Activated naive CD4-positive, alpha-beta T cell treated with anti-CD3 and anti-CD28 coated beads, Interleukin-2, amount 10 ng/mL, durations not matched to agents 7 days and 5 days (primary cell): ENCODE measurements at regions not wholly inside any gene's neighbourhood (a gene's known extent, or its start where the extent isn't known, plus 50 kb on each side); places are given as distances from the start of the nearest gene placed in this dataset.
"Not testable (repeated sequence)": the region's sequence is repeated elsewhere in the genome, so short reads cannot be mapped to it uniquely, and the experiment has no call there.

ENCODE experiments used
- CTCF ChIA-PET: fragments of 350-600 bp; sonication (Branson Sonifier 250); formaldehyde crosslinking; loops from one replicate; lab custom pipeline; 2021; ENCODE audit warnings: antibody characterized with exemption; lab: Charles Lee
- DNase-seq: peaks from one replicate; pipeline ENCODE4 v3.0.0-alpha.2; 2020
- H3K27ac Mint-ChIP-seq: one replicate; pipeline ENCODE4 v1.8.0; 2021; ENCODE audit warnings: mild to moderate bottlenecking, moderate library complexity, mixed read lengths
- H3K27me3 Mint-ChIP-seq: one replicate; pipeline ENCODE4 v1.8.0; 2021; ENCODE audit warnings: mild to moderate bottlenecking, mixed read lengths
- H3K36me3 Mint-ChIP-seq: one replicate; pipeline ENCODE4 v1.8.0; 2021; ENCODE audit warnings: mixed read lengths
- H3K4me1 Mint-ChIP-seq: one replicate; pipeline ENCODE4 v1.8.0; 2021; ENCODE audit warnings: mixed read lengths
- H3K4me3 Mint-ChIP-seq: one replicate; pipeline ENCODE4 v1.8.0; 2021; ENCODE audit warnings: mild to moderate bottlenecking, moderate library complexity, mixed read lengths
- H3K9me3 Mint-ChIP-seq: one replicate; pipeline ENCODE4 v1.8.0; 2021; ENCODE audit warnings: mixed read lengths

- H3K4me3 Mint-ChIP-seq = no peak overlapping the region
- no peaks in the 10 kb centered on the region for H3K4me1 Mint-ChIP-seq
- no peaks in the 10 kb centered on the region for H3K9me3 Mint-ChIP-seq
- H3K27me3 Mint-ChIP-seq = no peaks in the 10 kb centered on the region
- DNase-seq = no peak
- no peak overlapping the region for H3K27ac Mint-ChIP-seq
- no peaks in the 10 kb centered on the region for H3K36me3 Mint-ChIP-seq
- CTCF ChIA-PET = no interaction called here
Measured at GRCh38 chr4:84279678-84280077, 219.4 kb downstream of the NKX6-1 start.

- H3K27me3 Mint-ChIP-seq = no peaks in the 10 kb centered on the region
- no peaks in the 10 kb centered on the region for H3K4me1 Mint-ChIP-seq
- no peaks in the 10 kb centered on the region for H3K9me3 Mint-ChIP-seq
- H3K27ac Mint-ChIP-seq = no peak overlapping the region
- no peaks in the 10 kb centered on the region for H3K36me3 Mint-ChIP-seq
- CTCF ChIA-PET = no interaction called here
- no peak for DNase-seq
- no peak overlapping the region for H3K4me3 Mint-ChIP-seq
Measured at GRCh38 chr4:84277923-84278322, 221.2 kb downstream of the NKX6-1 start.

- Mint-ChIP-seq H3K9me3 (no peaks in the 10 kb centered on the region), H3K4me3 (no peak overlapping the region), H3K4me1 (no peaks in the 10 kb centered on the region), H3K27ac (no peak overlapping the region), H3K27me3 (no peaks in the 10 kb centered on the region), H3K36me3 (no peaks in the 10 kb centered on the region)
- no peak for DNase-seq
- CTCF ChIA-PET = no interaction called here
Measured at GRCh38 chr4:84276752-84277151, 222.3 kb downstream of the NKX6-1 start.

- Mint-ChIP-seq H3K9me3 (no peaks in the 10 kb centered on the region), H3K4me1 (no peaks in the 10 kb centered on the region), H3K27me3 (no peaks in the 10 kb centered on the region), H3K36me3 (no peaks in the 10 kb centered on the region), H3K4me3 (no peak overlapping the region), H3K27ac (no peak overlapping the region)
- no peak for DNase-seq
- CTCF ChIA-PET = no interaction called here
Measured at GRCh38 chr4:84269536-84270044, 229.5 kb downstream of the NKX6-1 start.

- CTCF ChIA-PET = no interaction called here
- no peak for DNase-seq
- H3K36me3 Mint-ChIP-seq = no peaks in the 10 kb centered on the region
- H3K4me1 Mint-ChIP-seq = no peaks in the 10 kb centered on the region
- H3K4me3 Mint-ChIP-seq = no peak overlapping the region
- no peaks in the 10 kb centered on the region for H3K27me3 Mint-ChIP-seq
- no peak overlapping the region for H3K27ac Mint-ChIP-seq
- peaks cover 2% of the 10 kb centered on the region for H3K9me3 Mint-ChIP-seq
Measured at GRCh38 chr4:84264652-84265051, 234.4 kb downstream of the NKX6-1 start.

- no peaks in the 10 kb centered on the region for H3K4me1 Mint-ChIP-seq
- no peaks in the 10 kb centered on the region for H3K27me3 Mint-ChIP-seq
Measured at GRCh38 chr4:84263415-84263814, 235.7 kb downstream of the NKX6-1 start.

GRCh38 chr4:84260495-84260894 lies 238.6 kb downstream of the NKX6-1 start:
- no peak overlapping the region for H3K4me3 Mint-ChIP-seq
- no peaks in the 10 kb centered on the region for H3K36me3 Mint-ChIP-seq
- CTCF ChIA-PET = no interaction called here
- no peak for DNase-seq
- peaks cover 5% of the 10 kb centered on the region for H3K9me3 Mint-ChIP-seq
- no peak overlapping the region for H3K27ac Mint-ChIP-seq
- no peaks in the 10 kb centered on the region for H3K27me3 Mint-ChIP-seq
- H3K4me1 Mint-ChIP-seq = no peaks in the 10 kb centered on the region

More at GRCh38 chr4:84263415-84263814, 235.7 kb downstream of the NKX6-1 start:
- Mint-ChIP-seq H3K27ac (no peak overlapping the region), H3K36me3 (no peaks in the 10 kb centered on the region), H3K4me3 (no peak overlapping the region), H3K9me3 (peaks cover 5% of the 10 kb centered on the region)
- DNase-seq = no peak
- CTCF ChIA-PET = no interaction called here

GRCh38 chr4:84258905-84259830 lies 239.9 kb downstream of the NKX6-1 start:
- Mint-ChIP-seq H3K36me3 (no peaks in the 10 kb centered on the region), H3K9me3 (peaks cover 5% of the 10 kb centered on the region), H3K27ac (no peak overlapping the region), H3K4me3 (no peak overlapping the region), H3K27me3 (no peaks in the 10 kb centered on the region), H3K4me1 (no peaks in the 10 kb centered on the region)
- CTCF ChIA-PET = interaction anchor here (0.8 kb wide), 1 partner anchor 469 kb away, joined by 3 read pairs; no protein-coding TSS in a partner anchor
- DNase-seq = no peak

- Mint-ChIP-seq H3K36me3 (no peaks in the 10 kb centered on the region), H3K4me3 (no peak overlapping the region), H3K27ac (no peak overlapping the region), H3K9me3 (peaks cover 2% of the 10 kb centered on the region), H3K4me1 (no peaks in the 10 kb centered on the region), H3K27me3 (no peaks in the 10 kb centered on the region)
- no peak for DNase-seq
- CTCF ChIA-PET = no interaction called here
Measured at GRCh38 chr4:84254537-84254936, 244.6 kb downstream of the NKX6-1 start.

GRCh38 chr4:84249521-84249920 lies 249.6 kb downstream of the NKX6-1 start:
- H3K27ac Mint-ChIP-seq = no peak overlapping the region
- H3K9me3 Mint-ChIP-seq = peaks cover 5% of the 10 kb centered on the region
- CTCF ChIA-PET = no interaction called here
- no peaks in the 10 kb centered on the region for H3K27me3 Mint-ChIP-seq
- no peaks in the 10 kb centered on the region for H3K4me1 Mint-ChIP-seq
- DNase-seq = no peak
- no peak overlapping the region for H3K4me3 Mint-ChIP-seq
- H3K36me3 Mint-ChIP-seq = no peaks in the 10 kb centered on the region

- H3K4me3 Mint-ChIP-seq, H3K27me3 Mint-ChIP-seq, H3K4me1 Mint-ChIP-seq, H3K9me3 Mint-ChIP-seq, H3K36me3 Mint-ChIP-seq, CTCF ChIA-PET, DNase-seq, H3K27ac Mint-ChIP-seq: not testable (repeated sequence)
Measured at GRCh38 chr4:84245042-84245441, 254.1 kb downstream of the NKX6-1 start.

- H3K4me1 Mint-ChIP-seq, H3K4me3 Mint-ChIP-seq, H3K27me3 Mint-ChIP-seq, H3K9me3 Mint-ChIP-seq, CTCF ChIA-PET, H3K36me3 Mint-ChIP-seq, DNase-seq, H3K27ac Mint-ChIP-seq: not testable (repeated sequence)
Measured at GRCh38 chr4:84244346-84244801, 254.7 kb downstream of the NKX6-1 start.

GRCh38 chr4:84243685-84244084 lies 255.4 kb downstream of the NKX6-1 start:
- CTCF ChIA-PET = interaction anchor here (1.1 kb wide), 1 partner anchor 14 kb away, joined by 3 read pairs; no protein-coding TSS in a partner anchor
- Mint-ChIP-seq H3K4me3 (no peak overlapping the region), H3K4me1 (no peaks in the 10 kb centered on the region), H3K9me3 (peaks cover 5% of the 10 kb centered on the region), H3K36me3 (no peaks in the 10 kb centered on the region), H3K27me3 (no peaks in the 10 kb centered on the region), H3K27ac (no peak overlapping the region)
- DNase-seq = no peak

- CTCF ChIA-PET = no interaction called here
- Mint-ChIP-seq H3K36me3 (no peaks in the 10 kb centered on the region), H3K9me3 (peaks cover 2% of the 10 kb centered on the region)
Measured at GRCh38 chr4:84239278-84239845, 259.7 kb downstream of the NKX6-1 start.

More at GRCh38 chr4:84239278-84239845, 259.7 kb downstream of the NKX6-1 start:
- DNase-seq = no peak
- Mint-ChIP-seq H3K4me1 (no peaks in the 10 kb centered on the region), H3K4me3 (no peak overlapping the region), H3K27me3 (no peaks in the 10 kb centered on the region), H3K27ac (no peak overlapping the region)
